A549 (cell line): ENCODE measurements at regions not wholly inside any gene's neighbourhood (a gene's known extent, or its start where the extent isn't known, plus 50 kb on each side); places are given as distances from the start of the nearest gene placed in this dataset.

Source experiments
- ATAC-seq, 2 experiments: fragments of 200-7000 bp in 1 of 2; fragments of >200 bp in 1 of 2; cut with Nextera tagmentation in 1 of 2; cut with Tn5 transposase in 1 of 2; 3 replicates each; pipeline versions ENCODE4 v1.8.0 to v1.9.1; 2018 to 2020; ENCODE audit warnings: mild to moderate bottlenecking in 1 of 2, moderate library complexity in 1 of 2
- CTCF ChIA-PET: fragments of 300-600 bp; sonication (Branson Sonifier 250); formaldehyde crosslinking; extraction: SDS; loops from one replicate; lab custom pipeline; 2021; ENCODE audit warnings: antibody characterized with exemption, inconsistent platforms; lab: Yijun Ruan, JAX
- POLR2A ChIA-PET: fragments of 350-600 bp; formaldehyde crosslinking; extraction: SDS; loops from one replicate; lab custom pipeline; 2021; ENCODE audit warnings: antibody characterized with exemption, inconsistent platforms; lab: Yijun Ruan, JAX
- DNase-seq, 2 experiments: peaks; one replicate each; pipeline versions ENCODE4 v3.0.0 to v3.0.0-alpha.2; 2011 to 2016; ENCODE audit warnings: low read depth in 1 of 2, low spot score in 1 of 2
- FAIRE-seq: peaks from 2 replicates; lab custom pipeline; 2011; peaks lifted over from hg19 to GRCh38; lab: Jason Lieb, UNC
- H3K27ac ChIP-seq, 2 experiments: fragments of >200 bp; sonication (Bioruptor Twin); formaldehyde crosslinking; 3 replicates each; pipeline ENCODE4 v1.5.1; 2016 to 2017
- H3K4me1 ChIP-seq: fragments of >200 bp; sonication (Bioruptor Twin); formaldehyde crosslinking; 3 replicates; pipeline ENCODE4 v1.6.1; 2016
- H3K4me2 ChIP-seq: fragments of >200 bp; sonication (Bioruptor Twin); formaldehyde crosslinking; 3 replicates; pipeline ENCODE4 v1.6.1; 2016
- H3K4me3 ChIP-seq: fragments of >200 bp; sonication (Bioruptor Twin); formaldehyde crosslinking; 3 replicates; pipeline ENCODE4 v1.5.1; 2016
- H3K9me3 ChIP-seq: fragments of >200 bp; sonication (Bioruptor Twin); formaldehyde crosslinking; 3 replicates; pipeline ENCODE4 v1.6.1; 2016
- ATOH8 ChIP-seq: fragments of 250-450 bp; sonication (Bioruptor Pico); IDR thresholded peaks from 2 replicates; pipeline ENCODE4 v1.5.0; 2020; ENCODE audit warnings: low read depth, mild to moderate bottlenecking, moderate library complexity
- CBX2 ChIP-seq: fragments of 200-600 bp; sonication (generic); IDR thresholded peaks from 2 replicates; pipeline ENCODE4 v1.6.1; 2016; ENCODE audit warnings: low read depth, mild to moderate bottlenecking, borderline replicate concordance
- CHD2 ChIP-seq: fragments of 150-350 bp; IDR thresholded peaks from 2 replicates; pipeline ENCODE4 v1.6.1; 2014; ENCODE audit warnings: low read length; ENCODE audit not compliant: partially characterized antibody
- CHD4 ChIP-seq: fragments of 200-600 bp; sonication (generic); IDR thresholded peaks from 2 replicates; pipeline ENCODE4 v1.6.1; 2016; ENCODE audit warnings: antibody characterized with exemption, mild to moderate bottlenecking, borderline replicate concordance
- EP300 ChIP-seq, 2 experiments: fragments of >200 bp; sonication (Bioruptor Twin); formaldehyde crosslinking; IDR thresholded peaks; 2 replicates in 1 of 2; 3 replicates in 1 of 2; pipeline ENCODE4 v1.6.1; 2016 to 2017
- ESRRA ChIP-seq: fragments of 150-350 bp; IDR thresholded peaks from 2 replicates; pipeline ENCODE4 v1.6.1; 2014; ENCODE audit warnings: mild to moderate bottlenecking, low read length, borderline replicate concordance
- GATA3 ChIP-seq: IDR thresholded peaks from 2 replicates; pipeline ENCODE4 v1.6.1; 2012; ENCODE audit warnings: borderline replicate concordance
- HEYL ChIP-seq: fragments of 250-450 bp; sonication (Bioruptor Pico); IDR thresholded peaks from 2 replicates; pipeline ENCODE4 v1.8.0; 2021; ENCODE audit warnings: mild to moderate bottlenecking, moderate library complexity
- HOXB13 ChIP-seq: fragments of 250-450 bp; sonication (Bioruptor Pico); IDR thresholded peaks from 2 replicates; pipeline ENCODE4 v1.5.0; 2020; ENCODE audit warnings: low read depth, mild to moderate bottlenecking, moderate library complexity
- KDM5A ChIP-seq: fragments of 200-600 bp; sonication (generic); IDR thresholded peaks from 2 replicates; pipeline ENCODE4 v1.6.1; 2016; ENCODE audit warnings: antibody characterized with exemption, mild to moderate bottlenecking
- POLR2AphosphoS2 ChIP-seq: conservative IDR thresholded peaks from 2 replicates; pipeline ENCODE4 v1.6.1; 2012; ENCODE audit warnings: low read length, improper control_type of control experiment, inconsistent platforms
- RCOR1 ChIP-seq: fragments of 150-350 bp; IDR thresholded peaks from 2 replicates; pipeline ENCODE4 v1.6.1; 2014; ENCODE audit warnings: antibody characterized with exemption, low read length, low read depth
- WGBS: methylation state at CpG from one replicate; pipeline ENCODE4 v1.1.6; 2017; ENCODE audit errors: missing lambda C conversion rate; 5-methylcytosine and 5-hydroxymethylcytosine counted together

GRCh38 chr3:165336786-165337185 lies 140.6 kb upstream of the SLITRK3 start:
- ChIA-PET CTCF (no interaction called here), POLR2A (no interaction called here)
- WGBS = 55% methylated on average over 1 of the region's 1 CpG
- no peak overlapping the region for H3K4me2 ChIP-seq
- no peak for DNase-seq
- no peak overlapping the region for H3K4me3 ChIP-seq
- no peaks in the 10 kb centered on the region for H3K9me3 ChIP-seq
- H3K27ac ChIP-seq = no peak overlapping the region
- no peak for FAIRE-seq
- ATAC-seq = no peak
- TF ChIP-seq RCOR1 (no peak), CBX2 (no peak), ATOH8 (CRISPR knock-in tag) (no peak), POLR2AphosphoS2 (no peak), CHD4 (no peak), EP300 (IDR thresholded peaks at IDR 0.05) (no peak), HOXB13 (no peak), ESRRA (no peak), HEYL (CRISPR knock-in tag) (no peak), CHD2 (no peak), KDM5A (no peak), GATA3 (no peak)
- no peaks in the 10 kb centered on the region for H3K4me1 ChIP-seq
